ENCODE measurements at regions not wholly inside any gene's neighbourhood (a gene's known extent, or its start where the extent isn't known, plus 50 kb on each side); places are given as distances from the start of the nearest gene placed in this dataset.

DNA sequence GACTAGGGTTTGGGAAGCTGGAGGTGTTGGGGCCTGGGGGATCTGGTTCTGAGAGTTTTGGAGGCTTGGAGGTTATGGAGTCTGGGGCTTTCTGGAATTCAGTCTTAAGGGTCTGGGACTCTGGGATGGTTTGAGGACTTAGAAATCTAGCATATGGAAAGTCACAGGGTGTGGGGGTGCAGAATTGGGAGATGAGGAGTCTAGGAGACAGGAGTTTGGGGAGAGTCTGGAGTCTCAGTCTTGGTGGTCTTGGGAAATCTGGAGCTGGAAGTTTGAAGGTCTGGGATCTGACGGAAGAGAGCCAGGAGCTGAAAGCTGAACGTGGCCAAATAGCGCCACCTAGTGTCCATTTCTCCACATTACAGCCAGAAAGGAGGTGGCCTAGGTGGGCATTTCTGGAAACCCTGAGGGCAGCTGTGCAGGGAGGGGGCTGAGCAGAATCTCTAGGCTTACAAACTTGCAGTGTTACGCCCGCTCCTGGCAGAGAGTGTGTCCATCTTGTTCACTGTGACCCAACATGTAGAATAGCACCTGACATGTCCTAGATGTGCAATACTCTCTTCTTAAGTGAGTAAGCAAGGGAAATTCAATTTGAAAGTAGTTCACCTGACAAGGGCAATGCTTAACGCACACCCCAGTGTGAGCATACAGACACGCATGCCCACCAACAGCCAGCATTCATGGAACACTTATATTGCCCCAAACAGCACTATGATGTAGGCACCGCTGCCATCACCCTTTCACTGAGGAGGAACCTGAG, 204.8 kb downstream of the TFCP2L1 start:
- Mint-ChIP-seq H3K9me3 (no peaks in the 10 kb centered on the region), H3K36me3 (ENCODE audit: low read depth) (no peaks in the 10 kb centered on the region), H3K27ac (no peak overlapping the region), H3K4me3 (no peak overlapping the region), H3K4me1 (peaks cover 2% of the 10 kb centered on the region), H3K27me3 (peaks cover 33% of the 10 kb centered on the region)
- intact Hi-C loops (cut with micrococcal nuclease) = no loop called here
- TF ChIP-seq, protein P1, sequence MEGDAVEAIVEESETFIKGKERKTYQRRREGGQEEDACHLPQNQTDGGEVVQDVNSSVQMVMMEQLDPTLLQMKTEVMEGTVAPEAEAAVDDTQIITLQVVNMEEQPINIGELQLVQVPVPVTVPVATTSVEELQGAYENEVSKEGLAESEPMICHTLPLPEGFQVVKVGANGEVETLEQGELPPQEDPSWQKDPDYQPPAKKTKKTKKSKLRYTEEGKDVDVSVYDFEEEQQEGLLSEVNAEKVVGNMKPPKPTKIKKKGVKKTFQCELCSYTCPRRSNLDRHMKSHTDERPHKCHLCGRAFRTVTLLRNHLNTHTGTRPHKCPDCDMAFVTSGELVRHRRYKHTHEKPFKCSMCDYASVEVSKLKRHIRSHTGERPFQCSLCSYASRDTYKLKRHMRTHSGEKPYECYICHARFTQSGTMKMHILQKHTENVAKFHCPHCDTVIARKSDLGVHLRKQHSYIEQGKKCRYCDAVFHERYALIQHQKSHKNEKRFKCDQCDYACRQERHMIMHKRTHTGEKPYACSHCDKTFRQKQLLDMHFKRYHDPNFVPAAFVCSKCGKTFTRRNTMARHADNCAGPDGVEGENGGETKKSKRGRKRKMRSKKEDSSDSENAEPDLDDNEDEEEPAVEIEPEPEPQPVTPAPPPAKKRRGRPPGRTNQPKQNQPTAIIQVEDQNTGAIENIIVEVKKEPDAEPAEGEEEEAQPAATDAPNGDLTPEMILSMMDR (IDR thresholded peaks at IDR 0.05) = no peak
- ATAC-seq (ENCODE audit: low read depth) = peak; percentile 47
- ChIA-PET POLR2A (interaction anchor here (0.6 kb wide), 1 partner anchor 180 kb away, joined by 6 read pairs; no protein-coding TSS in a partner anchor), CTCF (interaction anchor here (0.7 to 1.4 kb wide), 3 partner anchors 8 to 25 kb away, joined by 3 to 4 read pairs (median 3); no protein-coding TSS in a partner anchor)
- DNase-seq = no peak

DNA sequence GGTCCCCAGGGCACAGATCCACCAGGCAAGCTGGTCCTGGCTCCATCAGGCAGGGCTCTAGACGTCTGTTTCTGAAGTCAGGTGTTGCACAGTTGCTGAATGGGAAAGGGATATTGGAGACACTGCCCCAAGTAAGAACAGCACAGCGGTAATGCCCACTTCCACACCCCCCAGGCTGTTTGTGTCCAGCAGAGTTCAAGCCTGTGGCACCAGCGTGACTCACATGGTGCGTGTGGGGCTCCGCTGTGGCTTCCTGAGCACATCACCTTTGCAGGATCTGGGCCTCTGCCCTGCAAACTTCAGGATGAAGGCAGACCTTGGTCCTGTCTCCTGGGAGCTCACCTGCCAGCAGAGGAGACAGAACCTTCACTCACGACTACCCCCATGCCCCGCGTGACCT, 203.3 kb downstream of the TFCP2L1 start:
- TF ChIP-seq, protein P1 (IDR thresholded peaks at IDR 0.05) = no peak
- no peak for ATAC-seq (ENCODE audit: low read depth)
- Mint-ChIP-seq H3K9me3 (no peaks in the 10 kb centered on the region), H3K36me3 (ENCODE audit: low read depth) (no peaks in the 10 kb centered on the region), H3K27me3 (peaks cover 22% of the 10 kb centered on the region), H3K4me1 (peaks cover 2% of the 10 kb centered on the region), H3K4me3 (no peak overlapping the region), H3K27ac (no peak overlapping the region)
- ChIA-PET CTCF (no interaction called here), POLR2A (no interaction called here)
- intact Hi-C loops (cut with micrococcal nuclease) = no loop called here
- DNase-seq = no peak

DNA sequence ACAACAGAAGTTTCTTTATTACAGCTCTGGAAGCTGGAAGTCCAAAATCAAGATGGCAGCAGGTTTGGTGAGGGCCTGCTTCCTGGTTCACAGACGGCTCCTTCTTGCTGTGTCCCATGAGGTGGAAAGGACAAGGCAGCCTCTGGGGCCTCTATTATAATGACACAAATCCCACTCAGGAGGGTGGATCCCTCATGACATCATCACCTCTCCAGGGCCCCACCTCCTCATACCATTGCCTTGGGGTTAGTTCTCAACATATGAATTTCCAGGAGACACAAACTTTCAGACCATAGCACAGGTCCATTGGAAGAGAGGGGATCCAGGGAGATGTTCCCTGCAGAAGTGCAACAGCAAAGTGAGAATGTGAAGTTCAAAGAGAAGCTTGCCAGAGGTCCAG, 202.8 kb downstream of the TFCP2L1 start:
- DNase-seq (no peak), ATAC-seq (ENCODE audit: low read depth) (no peak)
- ChIA-PET CTCF (no interaction called here), POLR2A (no interaction called here)
- H3K4me3 Mint-ChIP-seq = no peak overlapping the region
- H3K27me3 Mint-ChIP-seq = peaks cover 19% of the 10 kb centered on the region
- no peaks in the 10 kb centered on the region for H3K4me1 Mint-ChIP-seq
- TF ChIP-seq, protein P1 (IDR thresholded peaks at IDR 0.05) = no peak
- intact Hi-C loops (cut with micrococcal nuclease) = no loop called here
- no peak overlapping the region for H3K27ac Mint-ChIP-seq
- no peaks in the 10 kb centered on the region for H3K9me3 Mint-ChIP-seq
- H3K36me3 Mint-ChIP-seq (ENCODE audit: low read depth) = no peaks in the 10 kb centered on the region

DNA sequence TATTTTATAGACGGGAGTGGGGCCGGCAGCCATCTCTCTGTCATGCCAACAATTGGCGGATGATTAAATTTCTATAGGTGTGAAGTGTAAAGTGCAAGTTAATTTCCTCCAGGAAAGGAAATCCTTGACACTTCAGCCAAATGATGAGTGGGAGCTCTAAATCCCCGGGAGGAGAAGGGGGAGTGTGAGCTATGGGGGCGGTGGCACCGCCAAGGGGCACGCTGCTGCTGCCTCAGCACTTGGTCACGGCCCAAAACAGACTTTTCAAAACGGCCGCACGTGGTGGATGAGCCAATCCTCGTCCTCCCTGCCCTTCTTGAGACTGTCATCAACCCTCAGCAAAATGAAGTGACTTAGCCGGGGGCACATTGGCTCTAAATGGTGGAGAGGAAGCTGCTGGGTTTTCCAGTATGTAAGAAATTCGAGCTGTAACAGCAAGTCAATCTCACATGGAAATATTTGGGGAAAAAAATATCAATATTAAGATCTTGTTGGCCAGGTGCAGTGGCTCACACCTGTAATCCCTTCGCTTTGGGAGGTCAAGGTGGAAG, 200.8 kb downstream of the TFCP2L1 start:
- CTCF ChIA-PET = no interaction called here
- H3K9me3 Mint-ChIP-seq = no peaks in the 10 kb centered on the region
- TF ChIP-seq, protein P1 (IDR thresholded peaks at IDR 0.05) = no peak
- no peaks in the 10 kb centered on the region for H3K4me1 Mint-ChIP-seq
- H3K4me3 Mint-ChIP-seq = no peak overlapping the region
- no peak overlapping the region for H3K27ac Mint-ChIP-seq
- H3K36me3 Mint-ChIP-seq (ENCODE audit: low read depth) = no peaks in the 10 kb centered on the region
- DNase-seq (no peak), ATAC-seq (ENCODE audit: low read depth) (no peak)
- peaks cover 19% of the 10 kb centered on the region for H3K27me3 Mint-ChIP-seq
- intact Hi-C loops (cut with micrococcal nuclease) = no loop called here
- POLR2A ChIA-PET = no interaction called here

DNA sequence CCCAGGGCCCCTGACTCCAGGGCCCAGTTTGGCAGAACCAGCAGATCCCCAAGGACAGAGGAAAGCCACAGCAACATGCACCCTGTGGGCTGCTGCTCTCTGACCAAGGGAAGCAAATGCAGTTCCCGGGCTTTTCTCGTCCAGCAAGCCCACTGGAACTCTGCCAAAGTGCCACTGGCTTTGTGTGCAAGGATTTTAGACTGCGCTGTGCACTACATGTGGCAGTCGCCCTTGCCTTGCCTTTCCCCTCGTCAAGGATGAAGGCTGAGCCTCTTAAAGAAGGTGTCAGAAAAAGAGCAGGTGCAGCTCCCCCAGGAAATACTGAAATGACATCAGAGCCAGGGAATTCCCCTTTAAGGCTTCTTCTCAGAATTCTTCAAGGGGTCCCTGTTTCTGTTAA, 199.2 kb downstream of the TFCP2L1 start:
- Mint-ChIP-seq H3K27me3 (peaks cover 12% of the 10 kb centered on the region), H3K9me3 (no peaks in the 10 kb centered on the region), H3K4me3 (no peak overlapping the region), H3K4me1 (no peaks in the 10 kb centered on the region), H3K27ac (no peak overlapping the region), H3K36me3 (ENCODE audit: low read depth) (no peaks in the 10 kb centered on the region)
- TF ChIP-seq, protein P1 (IDR thresholded peaks at IDR 0.05) = no peak
- intact Hi-C loops (cut with micrococcal nuclease) = no loop called here
- ChIA-PET CTCF (interaction anchor here (1.0 to 1.2 kb wide), 2 partner anchors 9 to 14 kb away, joined by 3 read pairs; no protein-coding TSS in a partner anchor), POLR2A (no interaction called here)
- no peak for ATAC-seq (ENCODE audit: low read depth)
- no peak for DNase-seq
